ENCODE measurements at regions not wholly inside any gene's neighbourhood (a gene's known extent, or its start where the extent isn't known, plus 50 kb on each side); places are given as distances from the start of the nearest gene placed in this dataset.

GRCh38 chr4:17367201-17367600, 144.7 kb downstream of the QDPR start:
- Histone ChIP-seq H2AFZ (no peak overlapping the region), H3F3A (replicated peaks; ENCODE audit: low read depth) (no peaks in the 10 kb centered on the region), H3K79me2 (replicated peaks; ENCODE audit: insufficient read depth) (no peaks in the 10 kb centered on the region), H3K27me3 (ENCODE audit: insufficient read depth) (no peaks in the 10 kb centered on the region), H3K4me3 (no peak overlapping the region), H3K27ac (ENCODE audit: low read depth) (no peak overlapping the region), H3K9me2 (ENCODE audit: insufficient read depth) (0 out of 2 replicates have a peak, but pooled peaks cover 3% of the 10 kb centered on the region), H3K4me2 (no peak overlapping the region), H4K20me1 (replicated peaks; ENCODE audit: insufficient read depth) (no peaks in the 10 kb centered on the region), H3K36me3 (ENCODE audit: insufficient read depth) (no peaks in the 10 kb centered on the region), H3K4me1 (ENCODE audit: insufficient read depth) (no peaks in the 10 kb centered on the region)
- no peaks in the 10 kb centered on the region for H3K4me1 Mint-ChIP-seq
- no peaks in the 10 kb centered on the region for H3K36me3 Mint-ChIP-seq (ENCODE audit: low read depth)
- no peak for TF ChIP-seq ZNF331 (CRISPR knock-in tag; IDR thresholded peaks at IDR 0.05; ENCODE audit: low read depth)
- no peak for TF ChIP-seq POLR2AphosphoS5 (IDR thresholded peaks at IDR 0.05; ENCODE audit: low read depth)
- no peak for TF ChIP-seq STAT1 (IDR thresholded peaks at IDR 0.05; ENCODE audit: unreplicated experiment)
- no peak for TF ChIP-seq EZH2 (IDR thresholded peaks at IDR 0.05; ENCODE audit: low read depth, unreplicated experiment)
- TF ChIP-seq ZNF462 (CRISPR knock-in tag; IDR thresholded peaks at IDR 0.05) = no peak
- TF ChIP-seq ETS1 (IDR thresholded peaks at IDR 0.05) = no peak
- no peak for TF ChIP-seq CTCF (conservative IDR thresholded peaks at IDR 0.05; ENCODE audit: low read depth in 2 of 2)
- TF ChIP-seq ZNF114 (CRISPR knock-in tag; IDR thresholded peaks at IDR 0.05) = no peak
- no peak for TF ChIP-seq EZH2phosphoT487 (IDR thresholded peaks at IDR 0.05; ENCODE audit: unreplicated experiment)
- no peak for TF ChIP-seq CREB1 (CRISPR knock-in tag; IDR thresholded peaks at IDR 0.05; ENCODE audit: low read depth)
- no peak for TF ChIP-seq JUNB (IDR thresholded peaks at IDR 0.05; ENCODE audit: unreplicated experiment)
- DNase-seq (ENCODE audit: low spot score) (no peak), ATAC-seq (no peak)
- H3K27me3 Mint-ChIP-seq (ENCODE audit: insufficient read depth, low read depth, poor library complexity) = no peaks in the 10 kb centered on the region
- no peaks in the 10 kb centered on the region for H3K9me3 Mint-ChIP-seq
- H3K4me3 Mint-ChIP-seq = no peak overlapping the region
- no peak overlapping the region for H3K27ac Mint-ChIP-seq

Measured in GM23338 (cell line).